HG03571 (cell line): ENCODE measurements at regions not wholly inside any gene's neighbourhood (a gene's known extent, or its start where the extent isn't known, plus 50 kb on each side); places are given as distances from the start of the nearest gene placed in this dataset.

Experiments used
- ATAC-seq: cut with Tn5 transposase; IDR thresholded peaks from one replicate; pipeline ENCODE4 v1.9.1; 2021; ENCODE audit not compliant: unreplicated experiment

- ATAC-seq = no peak
Measured at GRCh38 chr4:41883988-41884734, 51.1 kb upstream of the TMEM33 start.

- ATAC-seq = peak; percentile 59
Measured at GRCh38 chr4:41882625-41883347, 52.4 kb upstream of the TMEM33 start.

- ATAC-seq = no peak
Measured at GRCh38 chr4:41881981-41882624, 53.1 kb upstream of the TMEM33 start.

GRCh38 chr4:41880840-41881831 is 54.1 kb upstream of the TMEM33 start:
- no peak for ATAC-seq

- no peak for ATAC-seq
Measured at GRCh38 chr4:41880022-41880837, 55.0 kb upstream of the TMEM33 start.

- no peak for ATAC-seq
Measured at GRCh38 chr4:41879552-41879951, 55.7 kb upstream of the TMEM33 start.

- ATAC-seq = no peak
Measured at GRCh38 chr4:41878991-41879491, 56.2 kb upstream of the TMEM33 start.

- no peak for ATAC-seq
Measured at GRCh38 chr4:41878170-41878969, 56.9 kb upstream of the TMEM33 start.

GRCh38 chr4:41877020-41877796 is 58.0 kb upstream of the TMEM33 start:
- no peak for ATAC-seq

- no peak for ATAC-seq
Measured at GRCh38 chr4:41874873-41875272, 60.4 kb upstream of the TMEM33 start.

GRCh38 chr4:41874398-41874797 is 60.8 kb upstream of the TMEM33 start:
- no peak for ATAC-seq

- no peak for ATAC-seq
Measured at GRCh38 chr4:41873380-41874295, 61.6 kb upstream of the TMEM33 start.

- no peak for ATAC-seq
Measured at GRCh38 chr4:41870035-41870434, 65.2 kb upstream of the TMEM33 start.

GRCh38 chr4:41866799-41867677 is 68.2 kb upstream of the TMEM33 start:
- ATAC-seq = no peak

GRCh38 chr4:41865981-41866798 is 69.0 kb upstream of the TMEM33 start:
- no peak for ATAC-seq
